Cardiac muscle cell (in vitro differentiated cells and primary cell): ENCODE measurements at regions not wholly inside any gene's neighbourhood (a gene's known extent, or its start where the extent isn't known, plus 50 kb on each side); places are given as distances from the start of the nearest gene placed in this dataset.

Source experiments
- DNase-seq, 2 donors: peaks; one replicate each; pipeline versions ENCODE4 v3.0.0 to v3.0.0-alpha.2; 2010 to 2017; ENCODE audit warnings: low read depth in 1 of 2, low spot score in 1 of 2
- H3K27ac ChIP-seq: fragments of 200-600 bp; sonication (generic); 2 replicates; pipeline ENCODE4 v1.5.1; 2016
- H3K27me3 ChIP-seq: fragments of 200-600 bp; sonication (generic); 2 replicates; pipeline ENCODE4 v1.6.0; 2016; ENCODE audit warnings: control low read depth
- H3K36me3 ChIP-seq: fragments of 200-600 bp; sonication (generic); 2 replicates; pipeline ENCODE4 v1.5.1; 2016; ENCODE audit warnings: control low read depth
- H3K4me1 ChIP-seq: fragments of 200-600 bp; sonication (generic); 2 replicates; pipeline ENCODE4 v1.8.1; 2017; ENCODE audit warnings: low read depth, mild to moderate bottlenecking, mixed run types
- H3K4me3 ChIP-seq: fragments of 200-600 bp; sonication (generic); 2 replicates; pipeline ENCODE4 v1.5.1; 2016; ENCODE audit warnings: mild to moderate bottlenecking
- H3K9me3 ChIP-seq: fragments of 200-600 bp; sonication (generic); 2 replicates; pipeline ENCODE4 v1.5.1; 2017; ENCODE audit warnings: low read depth, mild to moderate bottlenecking, control low read depth
- TF ChIP-seq, protein P1 (sequence below): IDR thresholded peaks from 2 replicates; pipeline ENCODE4 v1.5.1; 2012; ENCODE audit warnings: low read depth, mild to moderate bottlenecking, low read length

DNA sequence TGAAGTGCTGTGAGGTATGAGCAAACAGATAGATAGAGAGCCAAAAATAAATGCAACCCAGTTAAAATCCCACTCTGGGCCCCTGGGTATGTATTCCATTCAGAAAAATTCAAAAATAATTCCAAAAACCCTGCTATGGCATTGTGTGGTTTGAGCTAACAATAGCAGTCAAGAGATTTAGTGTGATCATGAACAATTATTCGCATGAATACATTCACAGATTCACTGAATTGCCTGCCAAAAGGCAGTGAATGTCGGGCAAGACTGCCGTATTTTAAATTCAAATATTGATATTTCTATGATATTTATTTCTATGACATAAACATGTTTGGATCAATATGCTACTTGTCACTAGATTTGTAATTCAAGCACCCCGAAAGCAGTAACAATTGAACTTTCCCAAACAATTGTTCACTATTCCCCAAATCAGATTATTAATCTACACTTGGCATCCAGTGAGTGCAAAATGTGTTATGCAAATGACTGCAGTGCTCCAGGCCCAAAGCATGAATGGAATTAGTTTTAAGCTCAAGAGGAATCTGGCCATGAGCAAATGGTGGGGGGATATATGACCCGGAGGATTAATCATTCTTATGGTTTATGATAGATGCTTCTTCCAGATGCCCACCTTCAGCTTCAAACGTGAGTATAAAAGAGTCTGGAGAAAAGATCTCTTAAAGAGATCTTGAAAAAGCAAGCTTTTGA, 417.0 kb upstream of the MEIS2 start:
- TF ChIP-seq, protein P1, sequence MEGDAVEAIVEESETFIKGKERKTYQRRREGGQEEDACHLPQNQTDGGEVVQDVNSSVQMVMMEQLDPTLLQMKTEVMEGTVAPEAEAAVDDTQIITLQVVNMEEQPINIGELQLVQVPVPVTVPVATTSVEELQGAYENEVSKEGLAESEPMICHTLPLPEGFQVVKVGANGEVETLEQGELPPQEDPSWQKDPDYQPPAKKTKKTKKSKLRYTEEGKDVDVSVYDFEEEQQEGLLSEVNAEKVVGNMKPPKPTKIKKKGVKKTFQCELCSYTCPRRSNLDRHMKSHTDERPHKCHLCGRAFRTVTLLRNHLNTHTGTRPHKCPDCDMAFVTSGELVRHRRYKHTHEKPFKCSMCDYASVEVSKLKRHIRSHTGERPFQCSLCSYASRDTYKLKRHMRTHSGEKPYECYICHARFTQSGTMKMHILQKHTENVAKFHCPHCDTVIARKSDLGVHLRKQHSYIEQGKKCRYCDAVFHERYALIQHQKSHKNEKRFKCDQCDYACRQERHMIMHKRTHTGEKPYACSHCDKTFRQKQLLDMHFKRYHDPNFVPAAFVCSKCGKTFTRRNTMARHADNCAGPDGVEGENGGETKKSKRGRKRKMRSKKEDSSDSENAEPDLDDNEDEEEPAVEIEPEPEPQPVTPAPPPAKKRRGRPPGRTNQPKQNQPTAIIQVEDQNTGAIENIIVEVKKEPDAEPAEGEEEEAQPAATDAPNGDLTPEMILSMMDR, result no peak
- H3K36me3 ChIP-seq, result no peaks in the 10 kb centered on the region
- H3K4me1 ChIP-seq, result no peaks in the 10 kb centered on the region
- no peaks in the 10 kb centered on the region for H3K9me3 ChIP-seq
- DNase-seq, result no peak
- no peaks in the 10 kb centered on the region for H3K27me3 ChIP-seq
- H3K27ac ChIP-seq, result no peak overlapping the region
- H3K4me3 ChIP-seq, result no peak overlapping the region

DNA sequence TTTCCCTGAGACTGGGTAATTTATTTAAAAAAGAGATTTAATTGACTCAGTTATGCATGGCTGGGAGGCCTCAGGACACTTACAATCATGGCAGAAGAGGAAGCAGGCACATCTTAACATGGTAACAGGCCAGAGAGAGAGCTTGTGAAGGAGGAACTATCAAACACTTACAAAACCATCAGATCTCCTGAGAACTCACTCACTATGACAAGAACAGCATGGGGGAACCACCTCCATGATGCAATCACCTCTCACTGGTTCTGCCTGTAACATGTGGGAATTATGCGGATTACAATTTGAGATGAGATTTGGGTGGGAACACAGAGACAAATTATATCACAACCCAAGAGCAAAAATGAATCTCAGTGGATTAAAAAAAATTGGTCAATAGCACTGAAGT, 416.0 kb upstream of the TMCO5A start:
- no peak overlapping the region for H3K4me3 ChIP-seq
- H3K9me3 ChIP-seq, result no peaks in the 10 kb centered on the region
- TF ChIP-seq, protein P1, result no peak
- H3K36me3 ChIP-seq, result no peaks in the 10 kb centered on the region
- H3K27me3 ChIP-seq, result no peaks in the 10 kb centered on the region
- no peak overlapping the region for H3K27ac ChIP-seq
- no peak for DNase-seq
- H3K4me1 ChIP-seq, result no peaks in the 10 kb centered on the region

DNA sequence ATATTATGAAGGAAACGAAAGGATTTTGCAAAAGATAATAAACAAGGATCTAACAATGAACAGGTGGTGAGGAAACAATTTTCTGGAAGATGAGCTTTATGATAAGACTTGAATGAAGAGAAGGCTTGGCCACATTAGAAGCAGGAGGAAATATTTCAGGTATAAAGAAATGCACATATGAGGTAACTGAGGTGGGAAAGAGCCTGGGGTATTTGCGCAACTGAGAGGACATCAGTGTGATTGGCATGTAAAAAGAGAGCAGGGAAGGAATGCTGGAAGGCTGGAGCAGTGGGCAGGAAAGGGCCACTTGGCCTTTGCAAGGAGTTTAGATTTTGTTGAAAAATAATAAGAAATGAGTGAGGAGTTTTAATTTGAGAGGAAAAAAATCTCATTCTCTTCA, 414.4 kb upstream of the TMCO5A start:
- DNase-seq, result no peak
- no peaks in the 10 kb centered on the region for H3K27me3 ChIP-seq
- H3K27ac ChIP-seq, result no peak overlapping the region
- H3K9me3 ChIP-seq, result no peaks in the 10 kb centered on the region
- H3K4me1 ChIP-seq, result no peaks in the 10 kb centered on the region
- no peak overlapping the region for H3K4me3 ChIP-seq
- TF ChIP-seq, protein P1, result no peak
- H3K36me3 ChIP-seq, result no peaks in the 10 kb centered on the region

DNA sequence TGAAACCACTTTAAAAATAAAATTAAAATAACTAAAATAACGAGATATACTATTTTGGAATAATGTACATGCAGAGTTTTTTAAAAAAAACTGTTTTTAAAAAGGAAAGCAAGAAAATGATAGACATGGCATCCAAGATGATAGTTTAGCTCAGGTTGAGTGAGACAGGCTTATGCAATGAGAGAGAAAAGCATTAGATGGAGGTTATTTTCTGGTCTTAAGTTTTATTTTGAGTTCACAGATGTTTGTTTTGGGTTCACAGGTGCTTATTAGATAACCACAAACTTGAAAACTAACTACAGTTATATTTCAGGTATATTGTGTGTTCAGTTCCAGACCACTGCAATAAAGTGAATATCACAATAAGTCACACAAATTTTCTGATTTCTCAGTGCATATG, 413.6 kb upstream of the TMCO5A start:
- H3K4me1 ChIP-seq, result no peaks in the 10 kb centered on the region
- no peaks in the 10 kb centered on the region for H3K36me3 ChIP-seq
- no peaks in the 10 kb centered on the region for H3K9me3 ChIP-seq
- DNase-seq, result no peak
- H3K27me3 ChIP-seq, result no peaks in the 10 kb centered on the region
- H3K4me3 ChIP-seq, result no peak overlapping the region
- H3K27ac ChIP-seq, result no peak overlapping the region
- TF ChIP-seq, protein P1, result no peak

DNA sequence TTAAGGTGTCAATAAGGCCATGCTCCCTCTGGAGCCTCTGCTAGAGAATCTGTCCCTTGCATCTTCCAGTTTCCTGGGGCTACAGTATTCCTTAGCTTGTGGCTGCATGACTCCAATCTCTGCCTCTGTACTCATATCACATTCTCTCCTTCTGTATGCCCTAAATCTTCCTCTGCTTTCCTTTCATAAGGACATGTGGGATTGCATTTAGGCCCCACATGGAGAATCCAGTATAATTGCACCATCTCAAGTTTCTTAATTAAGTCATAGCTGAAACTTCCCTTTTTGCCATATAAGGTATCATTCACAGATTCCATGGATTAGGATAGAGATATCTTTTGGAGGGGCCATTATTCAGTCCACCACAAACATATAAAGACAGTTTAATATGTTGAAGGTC, 409.8 kb upstream of the TMCO5A start:
- Histone ChIP-seq H3K36me3 (no peaks in the 10 kb centered on the region), H3K9me3 (no peaks in the 10 kb centered on the region), H3K4me3 (no peak overlapping the region), H3K27ac (no peak overlapping the region), H3K4me1 (no peaks in the 10 kb centered on the region), H3K27me3 (no peaks in the 10 kb centered on the region)
- TF ChIP-seq, protein P1, result no peak
- no peak for DNase-seq
